Pons (tissue), 1 donor: ENCODE measurements at regions not wholly inside any gene's neighbourhood (a gene's known extent, or its start where the extent isn't known, plus 50 kb on each side); places are given as distances from the start of the nearest gene placed in this dataset.

ENCODE experiments used
- DNase-seq: peaks from one replicate; pipeline ENCODE4 v3.0.0-alpha.2; 2016; ENCODE audit warnings: low spot score

DNA sequence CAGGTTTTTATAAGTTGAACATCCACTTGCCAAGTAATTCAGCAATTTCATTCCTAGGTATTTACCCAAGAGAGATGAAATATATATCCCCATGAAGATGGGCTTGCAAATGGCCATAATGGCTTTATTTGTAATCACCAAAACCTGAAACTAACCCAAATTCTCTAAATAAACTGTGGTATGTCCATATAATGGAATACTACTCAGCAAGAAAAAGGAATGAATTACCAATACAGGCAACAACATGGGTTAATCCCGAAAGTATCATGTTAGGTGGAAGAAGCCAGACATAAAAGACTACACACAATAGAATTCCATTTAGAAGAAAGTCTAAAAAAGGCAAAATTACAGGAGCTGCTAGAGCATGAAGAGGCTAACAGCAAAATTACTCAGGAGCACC, 101.4 kb upstream of the PPP2R2D start:
- no peak for DNase-seq

DNA sequence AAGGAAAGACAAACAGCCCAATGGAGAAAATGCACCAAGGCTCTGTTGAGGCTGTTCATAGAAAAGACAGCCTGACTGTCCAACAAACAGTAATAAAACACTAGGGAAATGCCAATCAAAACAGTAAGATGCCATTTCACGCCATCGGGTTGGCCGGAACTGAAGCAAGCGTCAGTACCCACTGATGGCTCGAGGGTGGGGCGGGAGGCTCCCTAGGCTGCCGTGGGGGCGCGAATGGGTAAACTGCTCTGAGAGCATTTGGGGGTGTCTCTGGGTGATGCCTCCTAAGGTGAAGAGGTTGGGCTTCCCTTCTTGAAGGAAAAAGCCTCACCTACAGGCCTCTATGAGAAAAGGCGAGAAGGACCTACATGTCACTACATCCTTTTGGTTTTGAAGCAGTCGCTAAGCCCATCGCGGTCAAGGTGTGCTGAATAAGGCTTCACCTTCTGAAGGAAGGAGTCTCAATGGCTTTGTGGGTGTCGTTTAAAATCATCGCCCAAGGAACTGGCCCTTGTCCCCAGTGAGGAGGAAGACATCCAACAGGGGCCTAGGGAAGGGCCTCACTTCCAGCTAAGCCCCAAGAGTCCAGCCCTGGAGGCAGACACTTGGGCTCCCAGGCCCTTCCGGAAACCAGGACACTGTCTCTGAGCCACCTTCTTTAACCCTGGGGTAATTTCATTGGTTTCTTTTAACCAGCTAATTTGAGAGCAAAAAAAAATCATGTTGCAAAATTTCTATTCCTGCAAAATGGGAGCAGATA, 98.5 kb upstream of the PPP2R2D start:
- no peak for DNase-seq

DNA sequence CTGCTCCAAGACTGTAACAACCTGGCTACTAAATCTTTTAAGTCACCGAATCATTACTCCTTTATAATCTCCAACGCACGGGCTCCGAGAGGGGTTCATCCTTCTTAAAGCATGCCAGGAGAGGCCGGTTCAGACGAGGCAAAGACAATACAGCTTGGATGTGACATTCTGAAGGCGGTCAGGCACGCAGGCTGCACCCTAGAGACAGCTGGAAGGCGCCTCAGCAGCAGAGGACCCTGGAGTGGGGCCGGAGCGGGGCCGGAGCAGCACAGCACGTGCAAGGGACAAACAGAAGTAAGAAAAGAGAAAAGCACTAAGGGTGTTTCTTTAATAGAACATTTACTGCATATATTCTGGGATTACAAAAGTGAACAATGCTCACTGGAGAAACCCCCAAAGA, 97.8 kb upstream of the PPP2R2D start:
- DNase-seq, result no peak

DNA sequence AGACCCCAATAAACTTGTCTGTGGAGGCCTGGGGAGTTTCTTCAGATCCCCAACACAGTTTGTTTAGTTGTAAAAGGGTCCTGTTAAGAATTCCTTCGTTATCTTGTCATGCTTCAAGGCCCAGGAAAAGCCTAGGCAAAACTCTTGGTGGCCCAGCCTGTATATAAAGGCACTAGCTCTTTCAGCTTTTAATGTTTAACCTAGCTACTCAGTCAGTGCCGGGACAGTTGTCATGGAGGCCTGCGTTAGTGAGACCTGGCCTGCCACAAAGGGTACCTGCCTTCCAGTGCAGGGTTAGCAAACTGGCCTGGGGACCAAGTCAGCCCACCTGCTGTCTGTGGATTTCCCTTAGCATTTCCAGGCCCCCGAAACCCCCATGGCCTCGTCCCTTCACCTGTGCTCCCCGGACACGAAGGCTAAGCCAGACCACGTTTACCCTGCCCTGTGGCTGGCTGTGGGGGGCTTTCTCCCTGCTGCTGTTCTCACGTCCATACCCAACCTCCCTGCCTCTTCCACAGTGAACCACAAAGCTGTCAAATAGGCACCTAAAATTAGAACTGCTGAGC, 96.9 kb upstream of the PPP2R2D start:
- no peak for DNase-seq

DNA sequence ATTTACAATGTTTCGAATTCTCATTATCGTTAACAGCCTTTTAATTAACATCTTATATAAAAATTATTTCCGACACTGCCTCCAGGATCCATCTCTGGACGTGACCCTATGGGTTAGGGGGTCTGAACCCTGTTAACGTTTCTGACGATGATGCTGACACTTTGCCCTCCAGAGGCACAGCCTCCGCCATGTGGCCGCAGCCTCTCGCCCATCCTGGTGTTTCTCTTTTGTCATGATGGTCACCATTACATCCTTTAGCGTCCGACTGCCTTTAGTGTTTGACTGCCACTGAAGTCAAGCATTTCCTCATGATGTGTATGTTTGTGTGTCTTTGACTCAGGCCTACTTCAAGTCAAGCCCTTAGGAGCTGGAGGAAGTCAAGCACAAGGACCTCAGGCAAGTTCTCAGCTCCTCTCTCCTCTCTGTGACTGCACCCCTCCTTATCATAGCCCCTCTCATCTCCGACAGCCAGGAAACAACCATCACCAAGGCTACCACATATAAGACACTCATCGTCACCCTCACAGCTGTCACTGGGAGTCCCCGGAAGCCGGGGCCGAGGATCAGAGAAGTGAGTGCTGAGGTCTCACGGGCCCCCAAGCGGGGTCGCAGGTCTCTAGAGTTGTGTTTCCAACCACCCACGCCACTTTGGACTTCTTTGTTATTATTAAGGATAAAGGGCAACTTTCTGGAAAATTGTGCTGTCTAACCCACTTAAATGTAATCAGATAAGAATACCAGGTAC, 96.1 kb upstream of the PPP2R2D start:
- DNase-seq, result no peak

DNA sequence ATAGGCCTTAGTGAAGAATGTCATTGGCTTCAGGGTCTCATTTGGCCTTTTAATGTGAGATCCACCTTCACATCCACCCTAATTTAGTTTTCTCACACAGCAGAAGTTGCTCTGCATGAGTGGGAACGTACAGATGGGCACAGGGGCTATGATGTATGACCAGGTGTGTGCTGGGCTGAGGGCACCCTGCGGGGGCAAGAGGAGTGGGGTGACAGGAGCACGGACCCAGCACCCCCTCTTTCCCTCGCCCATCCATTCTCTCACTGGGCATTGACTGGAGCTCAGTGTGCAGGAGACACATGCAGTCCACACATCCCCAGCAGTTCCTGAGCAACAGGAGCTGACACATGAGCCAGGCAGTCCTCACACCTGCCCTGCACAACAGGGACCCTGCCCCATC, 95.1 kb upstream of the PPP2R2D start:
- DNase-seq, result no peak

DNA sequence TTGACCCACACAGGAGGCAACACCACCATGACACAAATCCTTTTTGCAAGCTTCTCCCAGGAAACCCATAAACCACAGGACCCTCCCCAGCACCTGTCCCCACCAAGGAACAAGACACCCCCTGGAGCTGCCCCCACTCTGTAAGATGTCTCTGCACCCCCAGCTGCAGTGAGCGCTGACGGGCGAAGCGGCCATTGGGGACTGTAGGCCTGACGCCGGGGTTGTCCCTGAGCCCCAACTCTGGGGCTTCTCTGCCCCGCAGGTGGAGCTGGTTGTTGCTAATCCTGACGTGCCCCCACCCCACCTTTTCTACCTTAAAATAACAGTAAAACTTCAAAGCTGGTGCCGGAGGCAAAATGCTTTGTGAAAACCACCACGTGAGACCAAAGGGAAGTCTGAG, 94.7 kb upstream of the PPP2R2D start:
- DNase-seq, result no peak

DNA sequence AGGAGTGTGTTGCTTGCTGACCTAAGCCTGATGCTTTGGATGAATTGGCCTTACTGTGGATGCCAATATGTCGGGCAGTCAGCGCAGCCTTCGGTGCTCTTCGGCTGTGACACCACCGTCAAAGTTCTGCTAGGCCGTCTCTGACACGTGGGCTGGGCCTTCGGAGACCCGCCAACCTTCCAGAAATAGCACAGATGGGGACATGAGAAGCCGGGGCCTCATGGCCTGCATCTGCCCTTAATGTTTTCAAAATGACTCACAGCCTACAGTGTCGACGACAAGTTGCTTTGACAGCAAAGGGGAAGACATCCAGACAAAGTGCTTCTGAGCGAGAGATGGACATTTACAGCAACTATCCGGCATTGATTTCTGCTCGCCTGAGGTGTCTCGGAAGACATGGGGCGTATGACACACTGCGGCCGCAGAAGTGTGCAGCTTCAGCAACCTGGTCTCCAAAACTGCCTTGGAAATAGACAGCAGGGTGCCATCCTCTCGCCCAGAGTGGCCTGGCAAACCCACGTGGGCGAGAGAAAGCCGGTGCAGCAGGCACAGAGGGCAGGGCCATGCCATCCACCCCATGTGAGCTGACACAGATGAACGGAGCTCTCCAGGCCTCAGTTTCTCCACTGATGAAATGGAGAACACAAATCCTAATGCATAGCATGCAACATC, 94.0 kb upstream of the PPP2R2D start:
- DNase-seq, result no peak

DNA sequence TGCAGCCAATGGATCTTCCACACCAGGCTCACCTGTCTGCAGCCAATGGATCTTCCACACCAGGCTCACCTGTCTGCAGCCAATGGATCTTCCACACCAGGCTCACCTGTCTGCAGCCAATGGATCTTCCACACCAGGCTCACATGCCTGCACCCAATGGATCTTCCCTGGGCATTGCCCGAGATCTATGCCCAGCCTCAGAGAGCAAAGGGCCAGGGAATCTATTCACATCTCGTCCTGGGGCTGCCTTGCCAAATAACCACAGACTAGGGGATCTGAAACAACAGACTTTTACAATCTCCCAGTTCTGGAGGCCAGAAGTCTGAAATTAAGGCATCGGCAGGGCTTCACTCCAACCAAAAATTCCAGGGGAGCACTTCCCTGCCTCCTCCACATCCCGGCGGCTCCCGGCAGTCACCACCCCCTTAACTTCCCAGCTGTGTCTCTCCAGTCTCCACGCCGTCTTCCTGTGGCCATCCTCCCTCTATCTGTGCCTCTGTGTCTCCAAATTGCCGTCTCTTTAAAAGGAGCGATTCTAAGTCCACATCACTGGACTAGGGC, 92.4 kb upstream of the PPP2R2D start:
- DNase-seq, result no peak

DNA sequence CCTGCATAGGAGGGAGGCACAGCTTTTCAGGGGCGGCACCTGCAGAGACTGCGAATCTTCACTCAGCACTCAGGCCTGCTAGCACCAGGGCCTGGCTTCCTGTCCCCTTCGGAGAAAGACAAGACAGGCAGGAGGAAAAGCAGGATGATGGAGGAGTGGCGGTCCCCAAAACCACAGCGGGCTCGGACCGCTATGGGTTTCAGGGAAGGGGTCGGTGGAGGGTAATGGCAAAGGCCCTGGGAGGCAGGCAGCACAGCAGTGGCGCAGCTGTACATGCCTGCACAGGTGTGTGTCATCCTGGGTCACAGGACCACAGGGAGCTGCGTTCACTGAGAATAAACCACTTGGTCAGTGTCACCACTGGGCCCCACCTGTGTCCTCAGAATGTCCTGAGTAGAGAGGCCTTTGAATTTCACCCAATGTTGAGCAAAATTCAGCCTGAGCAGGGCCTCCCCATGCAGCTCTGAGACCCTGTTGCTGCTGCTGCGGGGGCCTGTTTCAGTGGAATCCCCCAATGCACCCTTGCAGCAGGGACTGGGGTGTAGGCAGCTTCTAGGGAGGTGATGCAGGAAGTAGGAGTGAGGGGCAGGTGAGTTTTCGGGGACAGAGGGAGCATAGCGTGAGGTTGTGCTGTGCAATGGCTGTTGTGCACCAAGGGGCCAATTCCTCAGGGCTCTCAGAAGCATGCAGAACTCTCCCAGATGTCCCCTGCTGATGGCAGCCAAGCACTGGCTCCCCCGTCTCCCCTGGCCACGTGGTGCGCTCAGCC, 90.6 kb upstream of the PPP2R2D start:
- no peak for DNase-seq

DNA sequence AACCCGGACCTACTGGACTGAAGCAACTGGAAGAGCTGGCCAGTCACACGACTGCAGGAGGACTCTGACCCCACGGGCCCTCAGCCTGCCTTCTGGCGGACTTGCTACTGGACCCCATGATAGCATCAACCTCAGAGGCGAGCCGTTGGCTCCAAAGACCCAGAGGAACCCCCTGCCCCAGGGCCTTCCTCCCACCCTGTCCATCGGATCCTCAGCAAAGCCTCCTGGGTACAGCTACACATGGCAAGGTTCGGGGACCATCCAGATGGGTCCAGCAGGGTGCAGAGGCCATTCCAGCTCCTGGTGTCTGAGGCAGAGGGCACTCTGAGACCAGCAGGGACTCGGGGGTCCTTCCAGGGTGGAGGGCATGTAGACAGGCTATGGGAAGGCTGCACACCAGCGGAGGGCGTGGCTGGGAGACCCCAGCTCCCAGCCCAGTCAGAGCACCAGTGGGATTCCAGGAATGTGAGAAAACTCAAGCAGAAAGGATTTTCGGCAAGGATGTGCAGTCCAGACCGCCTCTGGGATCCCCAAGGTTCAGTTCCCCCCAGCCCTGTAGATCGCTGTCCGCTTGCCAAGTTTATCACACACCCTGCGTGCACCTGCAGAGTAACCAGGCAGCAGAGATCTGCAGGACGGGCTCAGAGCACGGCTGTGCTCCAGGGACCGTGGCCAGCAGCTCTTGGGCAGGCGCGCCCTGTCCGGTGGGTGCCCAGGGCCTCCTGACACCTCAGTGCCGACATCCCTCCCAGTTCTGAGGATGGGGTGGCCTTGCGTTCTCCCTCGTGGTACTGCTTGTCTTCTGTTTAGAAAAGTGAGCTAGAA, 89.8 kb upstream of the PPP2R2D start:
- DNase-seq, result no peak

DNA sequence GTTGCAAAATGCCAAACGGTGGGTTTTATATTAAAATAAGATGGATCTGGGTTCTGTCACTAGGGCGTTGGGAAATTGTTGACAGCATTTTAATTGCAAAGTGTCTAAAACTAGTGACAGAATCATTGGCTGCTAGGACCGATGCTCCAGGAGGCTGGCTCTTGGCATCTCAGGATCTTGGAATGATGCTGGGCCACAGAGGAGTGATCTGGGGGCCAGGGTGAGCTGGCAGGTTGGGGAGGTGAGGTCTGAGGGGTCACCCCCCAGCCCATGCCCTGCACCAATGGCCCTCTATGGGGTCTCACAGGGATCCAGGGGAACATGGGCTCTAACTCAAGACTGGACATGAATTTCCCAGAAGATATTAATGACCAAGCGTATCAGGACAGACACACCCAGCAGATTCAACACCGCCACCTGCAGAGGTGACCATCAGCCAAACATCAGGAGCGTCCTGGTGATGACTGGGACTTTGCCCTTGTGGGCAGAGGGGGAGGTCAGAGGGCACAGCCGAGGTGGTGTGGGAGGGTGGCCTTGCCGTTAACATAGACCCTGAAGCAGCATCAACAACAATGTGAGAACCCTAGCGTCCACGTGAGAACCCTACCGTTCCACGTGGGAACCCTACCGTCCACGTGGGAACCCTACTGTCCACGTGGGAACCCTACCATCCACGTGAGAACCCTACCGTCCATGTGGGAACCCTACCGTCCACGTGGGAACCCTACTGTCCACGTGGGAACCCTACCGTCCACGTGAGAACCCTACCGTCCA, 89.0 kb upstream of the PPP2R2D start:
- DNase-seq, result no peak

DNA sequence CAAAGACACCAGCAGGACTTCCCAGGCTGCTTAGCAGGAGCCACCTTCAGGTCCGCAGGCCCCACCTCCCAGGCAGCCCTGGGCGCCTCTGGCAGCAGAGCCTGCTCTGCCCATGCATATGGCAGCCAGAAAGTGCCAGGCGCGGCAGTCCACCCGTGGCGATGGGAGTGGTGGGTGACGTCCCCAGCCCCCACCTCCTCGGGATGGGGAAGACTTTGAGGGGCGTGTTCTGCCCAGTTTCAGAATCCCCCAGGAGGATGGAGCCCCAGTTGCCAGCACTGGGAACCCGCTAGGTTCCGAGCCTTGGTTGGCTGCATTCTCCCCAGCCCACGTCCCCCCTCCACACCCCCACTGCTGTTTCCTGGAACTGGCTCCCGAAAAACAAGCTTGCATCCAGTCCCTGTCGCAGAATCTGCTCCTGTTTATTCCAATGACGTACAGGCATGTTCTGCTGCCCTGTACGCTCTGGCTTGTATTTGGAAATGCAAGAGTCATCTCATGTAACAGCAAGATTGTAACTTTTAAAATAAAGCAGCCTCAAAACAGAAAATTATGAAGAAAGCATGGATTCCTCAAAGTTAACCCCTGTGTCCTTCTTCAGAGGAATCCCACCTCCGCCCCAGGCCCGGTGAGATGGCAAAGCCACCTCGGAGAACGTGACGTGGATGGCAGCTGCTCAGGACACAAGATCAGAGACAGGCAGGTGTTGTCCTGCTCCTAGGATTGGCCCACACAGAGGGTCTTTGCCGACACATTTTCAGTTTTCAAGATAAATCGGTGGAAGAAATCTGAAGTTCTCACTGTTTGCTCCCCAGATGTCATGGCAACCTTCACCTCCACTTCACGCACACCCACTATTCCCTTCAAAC, 87.8 kb upstream of the PPP2R2D start:
- DNase-seq, result no peak

DNA sequence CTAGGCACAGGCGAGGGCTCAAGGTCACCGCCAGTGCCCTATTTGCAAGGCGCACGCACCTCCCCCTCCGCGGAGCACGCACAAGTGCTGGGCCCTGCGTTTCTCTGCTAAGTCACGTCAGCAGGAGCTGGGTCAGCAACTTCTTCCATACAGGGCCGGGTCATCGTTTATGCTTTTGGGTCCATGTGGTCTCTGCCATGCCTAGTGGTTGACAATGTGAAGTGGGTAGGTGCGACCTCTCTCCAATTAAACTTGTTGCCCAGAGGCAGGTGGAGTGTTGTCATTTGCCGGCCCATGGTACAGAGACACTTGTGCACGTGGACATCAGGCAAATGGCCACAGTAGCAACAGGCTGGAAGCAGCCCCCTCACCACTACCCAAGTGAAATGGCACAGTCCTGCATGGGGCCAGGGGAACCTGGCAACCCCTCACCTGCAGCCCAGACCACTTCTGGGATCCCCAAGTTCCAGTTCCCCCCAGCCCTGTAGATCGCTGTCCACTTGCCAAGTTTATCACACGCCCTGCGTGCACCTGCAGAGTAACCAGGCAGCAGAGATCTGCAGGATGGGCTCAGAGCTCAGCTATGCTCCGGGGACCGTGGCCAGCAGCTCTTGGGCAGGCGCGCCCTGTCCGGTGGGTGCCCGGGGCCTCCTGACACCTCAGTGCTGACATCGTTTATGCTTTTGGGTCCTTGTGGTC, 86.1 kb upstream of the PPP2R2D start:
- no peak for DNase-seq

DNA sequence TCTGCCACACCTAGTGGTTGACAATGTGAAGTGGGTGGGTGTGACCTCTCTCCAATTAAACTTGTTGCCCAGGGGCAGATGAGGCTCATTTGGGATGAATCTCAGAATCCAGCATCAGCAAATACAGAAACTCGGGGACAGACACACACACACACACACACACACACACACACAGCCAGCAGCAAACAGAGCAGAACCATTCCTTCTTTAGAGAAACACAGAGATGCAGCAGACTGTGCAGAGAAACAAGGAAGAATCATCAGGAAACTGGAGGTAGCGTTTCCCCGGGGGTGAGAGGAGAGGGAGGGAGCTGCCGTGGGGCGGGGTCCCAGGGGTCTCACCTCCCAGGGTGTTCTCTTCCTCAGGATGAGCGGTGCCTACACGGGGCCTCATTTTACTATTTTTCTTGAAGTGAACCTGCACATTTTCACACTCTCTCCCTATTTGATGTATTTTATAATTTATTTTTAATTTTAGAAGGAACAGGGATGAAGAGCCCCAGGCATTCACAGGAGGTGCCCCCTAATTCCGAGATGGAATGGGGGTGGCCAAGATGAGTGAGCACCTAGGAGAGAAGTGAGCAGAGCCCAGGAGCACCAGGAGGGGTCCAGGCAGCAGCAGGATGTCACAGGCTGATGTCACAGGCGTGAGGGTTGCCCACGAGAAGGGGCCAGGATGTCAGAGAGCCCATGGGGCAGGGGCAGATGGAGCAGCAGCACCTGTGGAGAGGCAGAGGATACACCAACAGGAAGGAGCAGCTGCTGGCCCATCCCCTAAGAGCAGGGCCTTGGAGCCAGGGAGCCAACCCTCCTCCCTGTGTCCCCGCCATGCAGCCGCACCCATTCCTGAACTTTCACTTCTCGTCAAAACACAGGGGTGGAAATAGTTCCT, 85.3 kb upstream of the PPP2R2D start:
- DNase-seq, result no peak

DNA sequence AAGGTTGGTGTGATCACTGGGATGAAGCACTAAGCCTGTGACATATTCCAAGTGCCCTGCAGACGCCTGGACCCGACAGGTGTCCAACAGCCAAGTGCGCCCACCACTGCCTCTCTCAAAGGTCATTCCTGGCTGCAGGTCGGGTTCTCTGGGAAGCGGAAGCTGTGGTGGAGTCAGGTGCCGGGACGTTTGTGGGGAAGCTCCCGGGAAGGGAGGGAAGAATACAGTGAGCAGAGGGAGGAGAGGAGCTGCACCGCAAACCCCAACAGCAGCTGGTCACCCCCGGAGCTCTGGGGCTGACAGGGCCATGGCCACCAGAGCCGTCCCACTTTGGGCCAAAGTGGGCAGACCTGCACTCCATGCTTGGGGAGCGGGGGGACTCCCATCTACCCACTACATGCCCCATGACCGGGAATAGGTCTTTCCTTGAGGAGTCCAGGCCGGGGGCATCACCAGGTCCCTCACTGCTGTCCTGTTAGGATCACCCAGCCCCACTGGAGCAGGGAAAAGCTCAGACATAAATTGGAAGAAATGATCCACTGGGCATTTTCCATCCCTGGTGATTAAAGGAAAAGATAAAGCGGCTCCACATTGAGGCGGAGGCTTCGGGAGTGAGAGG, 84.5 kb upstream of the PPP2R2D start:
- DNase-seq, result no peak
